Tibial nerve (tissue), 3 donors: ENCODE measurements at regions not wholly inside any gene's neighbourhood (a gene's known extent, or its start where the extent isn't known, plus 50 kb on each side); places are given as distances from the start of the nearest gene placed in this dataset.

Experiments
- POLR2A ChIP-seq, 2 donors: fragments of 450-650 bp; IDR thresholded peaks; one replicate each; pipeline ENCODE4 v1.6.1; 2017; ENCODE audit warnings: antibody characterized with exemption in 2 of 2, mild to moderate bottlenecking in 2 of 2, moderate library complexity in 2 of 2
- TF ChIP-seq, protein P1 (sequence below), 5 experiments: fragments of 200-600 bp in 3 of 5; fragments of 450-650 bp in 2 of 5; sonication (generic) in 3 of 5; IDR thresholded peaks; one replicate each; pipeline ENCODE4 v1.5.1; 2016 to 2019; ENCODE audit warnings: antibody characterized with exemption in 5 of 5, mild to moderate bottlenecking in 3 of 5, moderate library complexity in 2 of 5

DNA sequence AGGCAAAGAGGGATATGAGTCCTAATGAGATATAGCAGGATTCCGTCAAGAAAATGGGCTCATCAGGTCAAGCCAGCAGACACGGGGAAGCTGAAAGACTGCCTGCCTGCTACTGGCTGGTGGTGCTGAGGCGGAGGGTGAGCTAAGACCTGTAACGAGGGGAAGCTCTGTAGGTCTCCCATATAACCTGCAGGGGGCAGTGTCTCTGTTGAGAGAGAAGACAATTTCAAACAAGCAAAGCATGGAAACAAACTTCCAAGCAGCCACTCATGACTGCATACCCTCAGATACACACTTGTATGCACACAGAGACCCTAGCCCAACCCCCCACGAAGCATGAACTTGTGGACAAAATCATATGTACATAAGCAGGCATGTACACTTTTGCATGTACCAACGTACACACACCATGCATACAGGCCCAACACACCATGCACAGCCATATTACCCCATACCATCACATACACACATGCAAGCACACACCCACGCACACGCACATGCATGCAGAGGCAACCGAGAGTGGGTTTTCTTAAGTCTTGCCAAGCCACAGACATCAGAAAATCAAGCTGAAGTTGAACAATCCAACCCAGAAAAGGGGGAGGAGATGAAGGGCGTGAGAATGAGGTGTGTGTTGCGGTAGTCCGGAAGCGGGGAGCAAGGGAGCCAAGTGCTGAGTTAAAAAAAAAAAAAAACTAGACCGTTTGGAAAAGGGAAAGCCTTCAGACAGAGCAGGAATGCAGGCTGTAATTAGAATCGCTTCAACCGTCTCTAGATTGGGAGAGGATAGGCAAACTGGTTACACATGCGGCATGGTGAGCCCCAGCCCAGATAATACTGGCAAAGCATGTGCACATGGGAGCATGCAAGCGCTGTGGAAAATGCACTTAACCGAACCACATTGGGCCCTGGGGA lies 71.0 kb downstream of the PJA1 start:
- TF ChIP-seq, protein P1, sequence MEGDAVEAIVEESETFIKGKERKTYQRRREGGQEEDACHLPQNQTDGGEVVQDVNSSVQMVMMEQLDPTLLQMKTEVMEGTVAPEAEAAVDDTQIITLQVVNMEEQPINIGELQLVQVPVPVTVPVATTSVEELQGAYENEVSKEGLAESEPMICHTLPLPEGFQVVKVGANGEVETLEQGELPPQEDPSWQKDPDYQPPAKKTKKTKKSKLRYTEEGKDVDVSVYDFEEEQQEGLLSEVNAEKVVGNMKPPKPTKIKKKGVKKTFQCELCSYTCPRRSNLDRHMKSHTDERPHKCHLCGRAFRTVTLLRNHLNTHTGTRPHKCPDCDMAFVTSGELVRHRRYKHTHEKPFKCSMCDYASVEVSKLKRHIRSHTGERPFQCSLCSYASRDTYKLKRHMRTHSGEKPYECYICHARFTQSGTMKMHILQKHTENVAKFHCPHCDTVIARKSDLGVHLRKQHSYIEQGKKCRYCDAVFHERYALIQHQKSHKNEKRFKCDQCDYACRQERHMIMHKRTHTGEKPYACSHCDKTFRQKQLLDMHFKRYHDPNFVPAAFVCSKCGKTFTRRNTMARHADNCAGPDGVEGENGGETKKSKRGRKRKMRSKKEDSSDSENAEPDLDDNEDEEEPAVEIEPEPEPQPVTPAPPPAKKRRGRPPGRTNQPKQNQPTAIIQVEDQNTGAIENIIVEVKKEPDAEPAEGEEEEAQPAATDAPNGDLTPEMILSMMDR (IDR thresholded peaks at IDR 0.05) = peak; percentile 24 to 59 (median 49)
- no peak for TF ChIP-seq POLR2A (IDR thresholded peaks at IDR 0.05)
